ENCODE measurements at regions not wholly inside any gene's neighbourhood (a gene's known extent, or its start where the extent isn't known, plus 50 kb on each side); places are given as distances from the start of the nearest gene placed in this dataset.

- DNase-seq (ENCODE audit: low read depth, low spot score), result no peak
- in situ Hi-C loops (cut with HindIII; ENCODE audit: low sequenced_read_pairs), result no loop called here
- TF ChIP-seq CTCF (IDR thresholded peaks at IDR 0.05; ENCODE audit: low read depth, low read length), result no peak
- H3K4me3 ChIP-seq (ENCODE audit: low read depth, low read length), result no peak overlapping the region
Measured at GRCh38 chr3:158958873-158959272, 157.0 kb downstream of the MFSD1 start.

- in situ Hi-C loops (cut with HindIII; ENCODE audit: low sequenced_read_pairs), result no loop called here
- H3K4me3 ChIP-seq (ENCODE audit: low read depth, low read length), result no peak overlapping the region
- no peak for DNase-seq (ENCODE audit: low read depth, low spot score)
- no peak for TF ChIP-seq CTCF (IDR thresholded peaks at IDR 0.05; ENCODE audit: low read depth, low read length)
Measured at GRCh38 chr3:158961471-158961870, 159.6 kb downstream of the MFSD1 start.

- DNase-seq (ENCODE audit: low read depth, low spot score), result no peak
- in situ Hi-C loops (cut with HindIII; ENCODE audit: low sequenced_read_pairs), result no loop called here
- no peak overlapping the region for H3K4me3 ChIP-seq (ENCODE audit: low read depth, low read length)
- no peak for TF ChIP-seq CTCF (IDR thresholded peaks at IDR 0.05; ENCODE audit: low read depth, low read length)
Measured at GRCh38 chr3:158961911-158962310, 160.1 kb downstream of the MFSD1 start.

GRCh38 chr3:158970006-158970405, 168.2 kb downstream of the MFSD1 start:
- TF ChIP-seq CTCF (IDR thresholded peaks at IDR 0.05; ENCODE audit: low read depth, low read length), result no peak
- in situ Hi-C loops (cut with HindIII; ENCODE audit: low sequenced_read_pairs), result no loop called here
- DNase-seq (ENCODE audit: low read depth, low spot score), result no peak

GRCh38 chr3:158974904-158975303, 173.1 kb downstream of the MFSD1 start:
- TF ChIP-seq CTCF (IDR thresholded peaks at IDR 0.05; ENCODE audit: low read depth, low read length), result no peak
- no peak overlapping the region for H3K4me3 ChIP-seq (ENCODE audit: low read depth, low read length)
- DNase-seq (ENCODE audit: low read depth, low spot score), result no peak
- in situ Hi-C loops (cut with HindIII; ENCODE audit: low sequenced_read_pairs), result no loop called here

More at GRCh38 chr3:158970006-158970405, 168.2 kb downstream of the MFSD1 start:
- no peak overlapping the region for H3K4me3 ChIP-seq (ENCODE audit: low read depth, low read length)

GRCh38 chr3:158976966-158977365, 175.1 kb downstream of the MFSD1 start:
- no peak overlapping the region for H3K4me3 ChIP-seq (ENCODE audit: low read depth, low read length)
- in situ Hi-C loops (cut with HindIII; ENCODE audit: low sequenced_read_pairs), result no loop called here
- no peak for TF ChIP-seq CTCF (IDR thresholded peaks at IDR 0.05; ENCODE audit: low read depth, low read length)
- DNase-seq (ENCODE audit: low read depth, low spot score), result no peak

GRCh38 chr3:158977497-158977896, 175.6 kb downstream of the MFSD1 start:
- no peak overlapping the region for H3K4me3 ChIP-seq (ENCODE audit: low read depth, low read length)
- TF ChIP-seq CTCF (IDR thresholded peaks at IDR 0.05; ENCODE audit: low read depth, low read length), result no peak
- no peak for DNase-seq (ENCODE audit: low read depth, low spot score)
- in situ Hi-C loops (cut with HindIII; ENCODE audit: low sequenced_read_pairs), result no loop called here
